Fibroblast of peridontal ligament (primary cell): ENCODE measurements at regions not wholly inside any gene's neighbourhood (a gene's known extent, or its start where the extent isn't known, plus 50 kb on each side); places are given as distances from the start of the nearest gene placed in this dataset.

ENCODE experiments used
- DNase-seq: peaks from one replicate; pipeline ENCODE4 v3.0.0-alpha.2; 2010; ENCODE audit errors: extremely low read depth

DNA sequence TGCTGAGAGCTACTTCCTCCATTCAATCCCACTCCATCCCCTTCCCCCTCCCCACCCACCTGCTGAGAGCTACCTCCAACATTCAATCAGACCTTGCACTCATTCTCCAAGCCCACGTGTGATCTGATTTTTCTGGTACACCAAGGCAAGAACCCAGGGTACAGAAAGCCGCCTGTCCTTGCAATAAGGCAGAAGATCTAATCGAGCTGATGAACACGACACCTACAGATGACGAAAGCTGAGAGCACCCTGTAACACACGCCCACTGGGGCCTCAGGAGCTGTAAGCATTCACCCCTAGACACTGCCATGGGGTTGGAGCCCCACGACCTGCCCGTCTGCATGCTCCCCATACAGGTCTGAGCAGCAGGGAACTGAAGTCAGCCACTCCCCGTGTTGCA, 58.3 kb downstream of the TRIML1 start:
- no peak for DNase-seq

DNA sequence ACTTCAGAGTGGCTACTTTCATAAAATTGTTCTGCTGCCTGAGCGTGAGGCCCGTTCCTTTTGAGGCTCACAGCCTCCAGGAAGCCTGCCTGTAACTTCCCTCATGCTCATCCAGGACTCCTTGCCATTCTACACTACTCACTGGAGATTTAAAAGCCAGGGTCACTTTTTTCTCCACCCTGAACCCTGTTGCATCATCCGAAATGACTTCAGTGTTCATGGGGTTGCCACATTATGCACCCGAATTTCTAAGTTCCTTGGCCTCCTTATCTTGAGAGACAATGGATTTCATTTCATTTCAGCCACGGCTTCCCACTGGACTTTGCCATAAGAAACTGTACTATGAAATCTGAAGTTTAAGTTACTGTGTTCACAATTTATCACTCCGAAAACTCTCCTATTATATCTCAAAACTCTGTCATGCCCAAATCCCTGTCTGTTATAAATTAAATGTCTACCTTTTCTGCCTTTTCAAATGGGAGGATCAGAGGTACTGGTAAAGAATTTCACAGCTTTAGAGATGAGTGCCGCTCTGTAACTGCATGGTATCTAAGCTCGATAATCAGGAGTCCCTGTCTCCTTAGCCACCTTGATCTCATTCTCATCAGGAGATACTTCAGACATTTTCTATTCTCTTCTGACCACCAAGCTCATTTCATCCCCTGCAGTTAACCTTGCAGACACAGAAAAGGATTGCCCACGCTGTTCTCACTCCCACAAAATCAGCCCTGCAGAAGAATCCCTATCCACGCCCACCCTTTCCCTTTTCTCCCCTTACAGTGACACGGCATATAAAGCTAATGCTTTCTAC, 59.9 kb downstream of the TRIML1 start:
- DNase-seq = peak; percentile 37

DNA sequence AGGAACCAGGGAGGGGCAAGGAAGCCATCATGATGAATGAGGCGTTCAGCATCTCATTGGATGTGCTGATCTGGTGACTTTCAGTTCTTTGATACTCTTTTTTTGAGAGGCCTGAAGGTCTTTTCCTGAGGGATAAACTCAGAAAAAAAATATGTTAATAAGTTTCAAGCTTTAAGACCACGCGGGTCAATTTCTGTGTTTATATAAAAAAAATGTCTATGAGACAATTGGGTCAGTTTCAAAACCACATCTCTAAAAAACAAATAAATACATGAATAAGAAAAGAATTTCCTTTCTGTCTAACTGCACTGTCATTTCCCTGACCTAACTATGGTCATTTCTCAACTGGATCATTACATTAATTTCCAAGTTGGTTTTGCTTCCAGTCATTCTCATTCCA, 62.6 kb downstream of the TRIML1 start:
- peak; percentile 93 for DNase-seq

DNA sequence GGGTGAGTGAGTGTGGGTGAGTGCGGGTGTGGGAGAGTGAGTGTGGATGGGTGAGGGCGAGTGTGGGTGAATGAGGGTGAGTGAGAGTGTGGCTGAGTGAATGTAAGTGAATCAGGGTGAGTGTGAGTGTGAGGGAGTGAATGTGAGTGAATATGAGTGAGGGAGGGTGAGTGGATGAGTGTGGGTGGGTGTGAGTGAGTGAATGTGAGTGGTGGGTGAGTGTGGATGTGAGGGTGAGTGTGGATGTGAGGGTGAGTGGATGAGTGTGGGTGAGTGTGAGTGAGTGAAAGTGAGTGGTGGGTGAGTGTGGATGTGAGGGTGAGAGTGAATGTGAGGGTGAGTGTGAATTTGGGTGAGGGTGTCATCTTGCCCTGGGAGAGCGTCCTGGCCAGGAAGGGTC, 67.5 kb downstream of the TRIML1 start:
- no peak for DNase-seq

DNA sequence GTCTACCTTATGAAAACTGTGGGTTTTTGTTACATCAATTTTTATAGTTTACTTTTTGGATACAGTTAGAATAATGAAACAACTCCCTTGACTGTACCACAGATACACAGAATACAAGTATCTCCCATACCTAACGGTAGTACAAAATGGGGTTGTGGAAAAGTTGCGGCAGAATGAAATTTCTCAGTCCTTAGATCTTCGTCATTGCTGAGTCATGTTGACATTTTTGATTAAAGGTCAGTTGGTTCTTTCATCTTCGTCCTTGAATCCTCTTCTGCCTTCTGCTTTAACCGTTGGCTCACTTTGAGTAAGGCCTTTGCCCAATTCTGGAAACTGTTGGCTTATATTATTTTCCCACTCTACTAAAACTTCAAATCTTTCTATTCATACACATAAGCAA, 75.6 kb downstream of the TRIML1 start:
- DNase-seq = no peak

DNA sequence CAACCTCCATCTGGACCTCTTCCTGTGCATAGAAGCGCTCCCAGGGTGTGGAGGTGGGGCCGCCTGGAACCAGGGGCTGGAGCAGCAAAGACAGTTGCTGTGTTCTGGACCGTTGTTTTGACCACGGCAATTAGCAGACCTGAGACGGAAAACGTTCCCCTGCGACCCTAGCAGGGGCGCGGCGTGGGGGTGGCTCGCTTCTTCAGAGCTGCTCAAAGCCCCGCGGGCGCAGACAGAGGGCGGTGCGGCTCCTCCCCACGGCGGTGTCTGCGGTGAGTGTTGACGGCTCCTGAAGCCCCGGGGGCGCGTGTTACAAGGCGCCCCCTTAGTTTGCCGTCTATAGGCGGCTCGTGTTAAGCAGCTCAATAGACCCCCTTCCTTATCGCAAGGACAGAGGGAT, 79.2 kb downstream of the TRIML1 start:
- no peak for DNase-seq

DNA sequence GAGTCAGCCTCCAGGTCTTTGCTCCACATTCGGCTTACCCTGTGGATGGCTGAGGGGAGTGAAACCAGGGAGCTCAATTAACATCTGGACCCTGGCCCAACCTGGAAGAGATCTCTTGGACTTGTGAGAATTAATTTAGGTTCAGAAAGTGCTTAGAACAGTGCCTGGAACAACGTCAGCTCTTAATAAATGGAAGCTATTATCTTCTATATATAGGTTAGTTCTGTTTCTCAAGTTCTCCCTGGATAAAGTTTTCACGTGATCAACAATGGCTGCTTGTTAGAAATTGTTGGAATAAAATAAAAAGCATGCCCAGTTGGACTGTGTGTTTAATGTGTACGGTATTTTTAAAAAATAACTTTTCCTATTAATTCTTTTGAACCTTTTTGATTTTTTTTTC, 80.8 kb downstream of the TRIML1 start:
- DNase-seq = no peak

DNA sequence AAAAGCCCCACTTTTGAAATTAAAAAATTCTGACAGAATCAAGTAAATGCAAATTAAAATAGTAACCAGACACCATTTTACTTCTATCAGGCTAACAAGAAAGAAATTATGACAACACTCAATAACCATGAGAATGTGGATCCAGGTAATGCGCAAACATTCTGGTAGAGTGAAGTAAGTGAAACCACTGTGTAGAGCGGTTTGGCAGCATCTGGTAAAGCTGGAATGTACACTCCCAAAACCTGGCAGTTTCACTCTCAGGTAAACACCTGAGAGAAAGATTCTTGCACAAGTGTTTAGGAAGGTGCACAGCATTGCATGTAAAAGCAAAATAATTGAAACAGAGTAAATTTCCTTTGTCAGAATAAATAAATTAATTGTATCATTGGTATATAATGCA, 81.8 kb downstream of the TRIML1 start:
- no peak for DNase-seq

DNA sequence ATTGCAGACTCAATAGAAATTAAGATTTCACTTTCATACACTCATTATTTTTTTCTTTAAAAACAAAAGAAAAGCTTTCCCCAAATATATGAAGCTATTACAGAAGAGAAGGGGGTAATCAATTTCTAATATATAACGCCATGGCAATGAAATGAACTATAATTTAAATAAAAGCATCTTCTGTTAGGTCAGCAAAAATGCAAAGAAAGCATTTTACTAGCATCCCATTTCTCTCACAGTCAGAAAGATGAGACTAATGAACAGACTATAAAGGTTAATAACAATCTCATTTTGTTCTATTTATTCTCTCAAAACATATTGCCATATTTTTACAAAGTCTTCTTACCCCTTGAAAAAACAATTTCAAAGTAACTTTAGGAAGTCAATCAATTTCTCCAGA, 89.0 kb downstream of the TRIML1 start:
- no peak for DNase-seq

DNA sequence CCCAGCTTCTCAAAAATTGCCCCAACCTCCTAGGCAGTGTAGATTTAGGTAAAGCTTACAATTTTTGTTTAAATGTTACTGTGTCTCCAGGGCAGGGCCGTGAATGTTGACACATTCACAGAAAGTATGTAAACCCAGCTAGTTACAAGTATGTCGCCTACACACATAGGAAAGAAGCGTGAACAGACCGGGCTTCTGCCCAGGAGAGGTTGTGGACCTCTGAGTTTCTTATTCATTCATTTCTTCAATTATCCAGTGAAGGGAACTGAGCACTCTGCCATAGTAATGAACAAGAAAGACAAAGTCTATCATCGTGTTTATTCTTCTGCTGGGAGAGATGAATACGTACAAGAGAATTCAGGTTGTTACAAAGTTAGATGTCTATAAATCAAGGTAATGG, 93.2 kb downstream of the TRIML1 start:
- DNase-seq = no peak

DNA sequence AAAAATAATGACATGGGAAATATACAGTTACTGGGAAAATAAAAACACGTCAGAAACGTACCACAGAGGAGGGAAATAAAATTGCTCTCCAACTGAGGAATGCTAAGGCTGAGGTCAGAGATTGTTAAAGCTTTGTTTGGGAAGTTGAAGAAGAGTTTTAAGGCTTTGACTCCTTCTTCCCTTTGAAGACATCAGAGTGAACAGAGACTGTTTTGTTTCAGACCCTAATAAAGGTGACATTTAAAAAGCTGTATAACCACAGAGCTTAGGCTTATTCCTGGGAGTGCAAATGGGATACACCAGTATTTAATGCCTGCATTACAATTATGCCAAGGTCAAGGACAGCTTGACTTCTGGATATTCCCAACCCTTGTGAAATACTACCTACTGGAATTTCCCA, 102.8 kb downstream of the TRIML1 start:
- no peak for DNase-seq

DNA sequence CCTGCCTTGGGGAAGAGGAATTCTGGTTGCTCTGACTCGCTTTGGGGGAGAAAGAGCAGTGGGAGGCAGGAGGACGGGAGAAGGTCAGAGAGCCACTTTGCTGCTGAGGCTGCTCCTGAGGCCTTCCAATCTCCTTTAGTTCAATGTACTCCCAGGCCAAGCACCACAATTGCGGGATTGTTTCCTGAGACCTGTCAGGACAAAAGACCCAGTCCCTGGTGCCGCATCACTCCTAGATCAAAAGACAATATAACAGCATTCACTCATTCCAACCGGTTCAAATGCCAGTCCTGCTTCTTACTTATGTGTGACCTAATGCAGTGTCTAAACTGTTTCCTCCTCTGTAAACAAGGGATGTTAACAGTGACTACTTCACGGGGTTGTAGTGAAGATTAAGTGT, 106.4 kb downstream of the TRIML1 start:
- DNase-seq = no peak

DNA sequence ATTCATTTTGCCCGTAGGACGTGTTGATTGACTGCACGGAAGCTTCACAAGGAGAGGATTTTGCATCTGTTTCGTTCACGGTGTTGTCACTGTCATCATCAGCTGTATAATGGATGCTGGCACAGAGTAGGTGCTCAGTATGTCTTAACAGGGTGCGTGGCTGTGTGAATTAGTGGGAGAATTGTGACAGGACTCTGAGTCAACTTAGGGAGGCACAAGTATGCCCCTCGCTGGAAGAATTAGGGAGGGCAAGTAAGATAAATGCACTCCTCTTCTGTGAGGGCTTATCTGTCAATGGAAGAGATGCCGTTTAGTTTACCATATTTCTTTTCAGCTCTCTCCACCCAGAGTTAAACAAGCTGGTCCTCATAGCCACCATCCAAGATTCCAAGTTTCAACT, 107.2 kb downstream of the TRIML1 start:
- peak; percentile 21 for DNase-seq

DNA sequence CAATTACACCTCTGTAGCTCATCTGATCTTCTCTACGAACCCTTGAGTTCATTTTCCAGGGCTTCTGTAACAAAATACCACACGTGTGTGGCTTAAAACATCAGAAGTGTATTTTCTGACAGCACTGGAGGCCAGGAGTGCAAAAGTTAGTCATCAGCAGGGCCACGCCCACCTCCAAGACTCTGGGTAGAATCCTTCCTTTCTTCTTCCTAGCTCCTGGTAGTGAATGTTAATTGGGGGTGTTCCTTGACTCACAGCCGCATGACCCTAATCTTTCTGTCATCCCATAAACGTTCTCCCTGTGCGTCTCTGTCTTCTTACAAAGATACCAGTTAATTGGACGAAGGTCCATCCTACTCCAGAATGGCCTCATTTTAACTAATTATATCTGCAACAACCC, 115.0 kb downstream of the TRIML1 start:
- no peak for DNase-seq

DNA sequence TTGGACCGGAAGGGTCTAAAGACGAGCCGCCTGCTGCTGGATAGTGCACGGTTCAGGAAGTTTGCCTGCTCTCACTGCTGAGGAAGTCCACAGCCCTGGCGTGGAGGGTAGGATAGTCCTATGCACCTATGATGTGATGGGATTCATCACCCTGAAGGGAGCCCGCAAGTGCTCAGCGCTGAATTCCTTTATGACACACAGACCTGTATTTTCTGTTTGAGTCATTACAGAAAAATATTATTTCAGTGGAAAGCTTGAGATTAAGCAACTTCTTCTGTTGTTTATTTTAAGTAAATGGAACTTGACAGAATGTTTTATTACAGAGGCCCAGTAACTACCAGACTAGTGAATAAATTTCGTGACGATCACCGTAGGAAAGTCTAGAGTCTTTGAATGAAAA, 123.2 kb downstream of the TRIML1 start:
- peak; percentile 51 for DNase-seq

DNA sequence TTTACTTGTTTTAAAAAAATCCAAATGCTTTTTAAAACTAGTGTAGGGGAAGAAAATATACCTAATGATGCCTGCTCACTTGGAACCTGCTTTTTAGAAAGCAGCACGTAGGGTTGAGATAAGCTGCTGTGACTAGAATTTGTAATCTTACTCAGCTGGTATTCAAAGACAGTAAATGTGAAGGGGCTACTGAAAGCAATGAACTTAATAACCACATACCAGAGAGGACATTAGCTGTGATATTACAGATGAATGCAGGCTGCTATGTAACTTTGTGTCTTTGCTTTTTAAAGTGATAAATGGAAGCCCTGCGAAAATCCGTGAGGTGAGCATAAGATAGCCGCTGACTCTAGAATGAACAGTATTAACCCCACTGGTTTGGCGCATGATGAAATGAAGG, 124.1 kb downstream of the TRIML1 start:
- DNase-seq = no peak

DNA sequence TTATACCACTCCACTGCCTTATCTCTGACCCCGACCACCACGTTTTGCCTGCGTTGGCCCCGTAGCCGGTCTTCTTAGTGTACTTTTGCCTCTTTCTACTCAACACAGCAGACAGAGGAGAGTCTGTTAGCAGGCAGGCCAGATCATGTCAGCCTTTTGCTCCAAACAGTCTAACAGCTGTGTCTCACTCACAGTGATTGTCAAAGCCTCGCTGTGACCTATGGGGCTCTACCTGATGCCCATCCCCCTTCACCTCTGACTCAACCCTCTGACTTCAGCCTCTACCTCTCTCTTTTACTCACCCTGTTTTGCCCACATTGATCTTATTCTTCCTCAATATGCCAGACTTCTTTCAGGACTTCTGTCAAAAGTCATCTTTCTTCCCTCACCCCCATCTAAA, 127.1 kb downstream of the TRIML1 start:
- DNase-seq = no peak

DNA sequence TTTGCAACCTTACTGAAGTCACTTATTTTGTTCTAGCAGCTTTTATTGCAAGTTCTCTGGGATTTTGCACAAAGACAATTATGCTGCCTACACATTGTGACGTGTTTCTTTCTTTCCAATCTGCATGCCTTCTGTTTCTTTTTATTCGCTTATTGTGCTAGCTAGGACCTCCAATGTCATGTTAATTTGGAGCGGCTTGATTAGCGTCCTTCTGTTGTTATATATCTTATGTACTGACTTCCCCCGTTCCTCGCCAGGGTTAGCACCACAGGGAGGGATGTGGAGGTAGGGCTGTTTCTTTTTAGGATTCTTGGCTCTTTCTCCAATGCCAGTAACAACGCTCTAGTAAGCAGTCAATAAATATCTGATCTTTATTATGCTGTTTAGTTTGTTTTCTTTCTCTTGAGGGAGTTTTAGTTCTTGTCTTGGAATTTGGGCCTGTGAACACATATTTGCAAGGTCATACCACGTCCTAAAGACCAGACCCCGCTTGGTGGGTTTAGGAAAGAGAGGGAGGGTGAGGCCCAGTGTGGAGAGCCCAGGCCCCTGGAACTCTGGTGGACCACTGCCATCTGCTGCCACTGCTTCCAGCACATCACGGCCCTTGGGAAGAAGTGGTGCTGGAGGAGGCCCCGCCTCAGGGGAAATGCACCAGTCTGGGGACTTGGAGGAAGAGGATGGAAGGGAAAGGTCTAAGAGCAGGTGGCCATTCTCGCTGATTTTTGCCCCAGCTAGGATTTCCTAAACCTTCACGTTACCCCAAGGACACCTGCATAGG, 129.1 kb downstream of the TRIML1 start:
- no peak for DNase-seq

DNA sequence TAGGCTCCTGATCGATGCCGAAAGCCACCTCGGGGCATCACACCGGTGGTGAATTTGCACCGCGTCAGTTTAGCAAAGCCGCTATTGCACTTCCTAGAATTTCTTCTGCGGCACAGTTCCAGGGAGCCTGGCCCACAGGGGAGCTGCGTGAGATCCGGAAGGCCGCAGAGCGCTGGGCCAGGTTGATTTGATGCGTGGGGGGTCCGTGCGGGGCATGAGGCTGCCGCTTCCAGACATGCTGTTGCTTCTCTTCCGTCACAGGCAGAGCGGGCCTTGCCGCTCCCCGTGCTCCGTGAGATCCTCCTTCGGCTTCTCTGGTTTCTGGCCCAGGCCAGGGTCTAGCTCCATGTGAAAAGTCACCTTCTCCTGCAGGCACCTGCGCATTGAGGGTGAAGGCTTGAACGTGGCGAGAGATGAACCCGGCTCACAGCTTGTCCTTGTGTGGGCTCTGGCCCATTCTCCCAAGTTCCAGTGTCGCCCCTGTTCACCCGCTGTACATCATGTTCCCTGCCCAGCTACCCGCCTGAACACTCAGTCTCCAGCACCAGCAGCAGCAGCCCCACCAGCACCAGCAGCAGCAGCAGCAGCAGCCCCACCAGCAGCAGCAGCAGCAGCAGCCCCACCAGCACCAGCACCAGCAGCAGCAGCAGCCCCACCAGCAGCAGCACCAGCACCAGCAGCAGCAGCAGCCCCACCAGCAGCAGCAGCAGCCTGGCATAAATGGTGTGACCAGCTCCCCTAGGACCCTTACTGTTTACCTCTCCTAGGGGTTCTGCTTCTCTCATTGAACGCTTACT, 131.2 kb downstream of the TRIML1 start:
- no peak for DNase-seq

DNA sequence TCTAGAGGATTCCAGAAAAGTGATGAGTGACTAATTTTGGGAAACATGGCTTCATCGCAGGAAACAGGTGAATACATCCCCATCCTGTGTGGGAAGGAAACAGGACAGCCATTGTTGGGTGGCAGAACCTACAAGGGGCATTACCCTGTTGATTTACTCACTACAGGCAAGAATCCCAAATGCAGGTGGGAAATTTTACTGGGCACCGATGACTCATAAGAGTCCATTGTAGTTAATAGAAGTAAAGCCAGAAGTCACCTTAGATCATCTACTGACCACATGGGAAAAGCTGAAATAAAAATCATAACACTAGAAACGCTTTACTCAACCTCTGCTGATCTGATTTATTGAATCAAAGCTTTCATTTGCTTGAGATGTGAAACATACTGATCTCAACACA, 136.4 kb downstream of the TRIML1 start:
- no peak for DNase-seq

DNA sequence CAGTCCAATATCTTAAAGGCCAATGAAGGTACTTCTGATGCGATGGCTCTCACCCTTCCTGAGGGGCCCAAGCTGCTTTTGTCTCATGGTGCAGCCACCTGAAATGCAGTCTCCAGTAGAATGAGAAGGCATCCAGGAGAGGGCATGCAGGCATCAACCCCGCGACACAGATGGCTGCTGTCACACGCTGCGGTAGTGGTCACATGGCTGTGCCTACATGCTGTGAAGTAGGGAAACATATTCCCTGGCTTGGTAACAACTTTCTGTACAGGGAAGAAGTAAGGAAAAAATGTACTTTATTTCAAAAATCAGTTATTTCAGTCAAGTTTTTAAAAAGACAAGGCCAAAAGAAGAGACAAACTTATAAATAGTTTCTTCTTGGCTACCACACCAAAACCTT, 139.9 kb downstream of the TRIML1 start:
- no peak for DNase-seq

DNA sequence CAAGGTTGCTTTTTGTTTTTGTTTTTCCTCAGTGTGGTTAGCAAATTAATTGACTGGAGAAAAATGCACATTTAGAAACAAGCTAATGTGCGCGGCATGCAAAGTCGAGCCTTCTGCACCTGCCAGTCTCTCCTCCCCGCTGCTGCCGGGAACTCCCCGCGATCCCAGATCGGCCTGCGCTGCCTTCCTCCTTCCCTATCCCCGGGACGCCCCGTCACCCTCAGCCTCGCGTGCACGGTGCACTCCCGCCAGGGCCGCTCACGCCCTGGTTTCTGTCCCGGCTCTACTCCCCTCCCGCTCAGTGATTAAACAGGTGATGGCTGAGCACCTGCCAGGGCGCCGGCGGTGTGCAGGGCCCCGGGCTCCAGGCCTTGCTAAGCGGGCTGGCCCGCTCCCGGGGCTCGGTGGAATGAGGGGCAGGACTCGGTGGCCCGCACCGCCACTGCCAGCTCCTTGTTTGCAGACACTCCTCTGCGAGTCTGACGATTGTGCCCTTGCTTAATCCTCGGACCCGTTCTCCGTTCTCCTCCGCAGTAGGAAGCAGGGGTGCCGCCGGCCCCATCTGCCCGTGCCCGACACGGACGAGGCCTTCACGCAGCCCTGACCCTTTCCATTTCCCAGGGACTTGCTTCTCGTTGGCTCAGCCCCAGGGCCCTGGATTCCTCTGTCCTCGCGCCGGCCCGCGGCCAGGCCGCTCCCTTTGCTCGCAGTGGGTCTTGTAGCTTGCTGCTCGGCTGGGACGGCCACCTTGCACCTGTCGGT, 143.4 kb downstream of the TRIML1 start:
- no peak for DNase-seq
